CD8-positive, alpha-beta memory T cell (primary cell): ENCODE measurements at regions not wholly inside any gene's neighbourhood (a gene's known extent, or its start where the extent isn't known, plus 50 kb on each side); places are given as distances from the start of the nearest gene placed in this dataset.
"Not testable (repeated sequence)": the region's sequence is repeated elsewhere in the genome, so short reads cannot be mapped to it uniquely, and the experiment has no call there.

Experiments used
- CTCF ChIA-PET: fragments of 350-600 bp; sonication (Branson Sonifier 250); formaldehyde crosslinking; loops from one replicate; lab custom pipeline; 2021; ENCODE audit warnings: antibody characterized with exemption; lab: Charles Lee
- POLR2A ChIA-PET: fragments of 350-600 bp; sonication (Branson Sonifier 250); formaldehyde crosslinking; loops from one replicate; lab custom pipeline; 2021; ENCODE audit warnings: antibody characterized with exemption; lab: Charles Lee
- DNase-seq, 5 donors: peaks; one replicate each; pipeline versions ENCODE4 v3.0.0 to v3.0.0-alpha.2; 2020 to 2022; ENCODE audit warnings: mixed read lengths in 1 of 5
- H3K27ac ChIP-seq: one replicate; pipeline ENCODE4 v1.7.0; 2013; ENCODE audit warnings: low read depth, mild to moderate bottlenecking, low read length, moderate library complexity
- H3K27me3 ChIP-seq: 2 replicates; pipeline ENCODE4 v1.7.0; 2013; ENCODE audit warnings: low read length, mild to moderate bottlenecking; ENCODE audit not compliant: insufficient read depth, poor library complexity, severe bottlenecking
- H3K36me3 ChIP-seq: 2 replicates; pipeline ENCODE4 v1.7.0; 2013; ENCODE audit warnings: mild to moderate bottlenecking, low read length, moderate library complexity; ENCODE audit not compliant: insufficient read depth
- H3K4me1 ChIP-seq: 2 replicates; pipeline ENCODE4 v1.7.0; 2013; ENCODE audit warnings: mild to moderate bottlenecking, low read length, moderate library complexity; ENCODE audit not compliant: insufficient read depth
- H3K4me3 ChIP-seq: 2 replicates; pipeline ENCODE4 v1.7.0; 2013; ENCODE audit warnings: mild to moderate bottlenecking, low read length
- H3K9me3 ChIP-seq: 2 replicates; pipeline ENCODE4 v1.7.0; 2013; ENCODE audit warnings: mild to moderate bottlenecking, low read length
- H3K27ac Mint-ChIP-seq, 8 donors: one replicate each; pipeline ENCODE4 v1.8.0; 2020 to 2021; ENCODE audit warnings: mixed read lengths in 8 of 8, mild to moderate bottlenecking in 6 of 8, inconsistent platforms in 3 of 8, moderate library complexity in 3 of 8
- H3K27me3 Mint-ChIP-seq, 2 donors: one replicate each; pipeline ENCODE4 v1.8.0; 2020 to 2021; ENCODE audit warnings: mixed read lengths in 2 of 2, mild to moderate bottlenecking in 1 of 2, moderate library complexity in 1 of 2
- H3K36me3 Mint-ChIP-seq, 3 donors: one replicate each; pipeline ENCODE4 v1.8.0; 2020 to 2021; ENCODE audit warnings: mixed read lengths in 3 of 3, inconsistent platforms in 1 of 3, mild to moderate bottlenecking in 1 of 3
- H3K4me1 Mint-ChIP-seq, 3 donors: one replicate each; pipeline ENCODE4 v1.8.0; 2020 to 2021; ENCODE audit warnings: mixed read lengths in 3 of 3, inconsistent platforms in 1 of 3, mild to moderate bottlenecking in 1 of 3
- H3K4me3 Mint-ChIP-seq, 7 donors: one replicate each; pipeline ENCODE4 v1.8.0; 2020 to 2021; ENCODE audit warnings: mixed read lengths in 7 of 7, mild to moderate bottlenecking in 6 of 7, moderate library complexity in 4 of 7, inconsistent platforms in 2 of 7
- H3K9me3 Mint-ChIP-seq, 5 donors: one replicate each; pipeline ENCODE4 v1.8.0; 2020 to 2022; ENCODE audit warnings: mixed read lengths in 5 of 5, mild to moderate bottlenecking in 3 of 5, moderate library complexity in 2 of 5, inconsistent platforms in 1 of 5

GRCh38 chrX:115409551-115409950, 120.0 kb downstream of the LUZP4 start:
- H3K36me3 Mint-ChIP-seq, result no peaks in the 10 kb centered on the region
- no peaks in the 10 kb centered on the region for H3K27me3 ChIP-seq
- ChIA-PET POLR2A (no interaction called here), CTCF (no interaction called here)
- no peaks in the 10 kb centered on the region for H3K4me1 Mint-ChIP-seq
- H3K4me3 ChIP-seq, result no peak overlapping the region
- H3K27me3 Mint-ChIP-seq, result no peaks in the 10 kb centered on the region
- no peak overlapping the region for H3K27ac Mint-ChIP-seq
- no peak for DNase-seq
- H3K4me3 Mint-ChIP-seq, result no peak overlapping the region
- no peaks in the 10 kb centered on the region for H3K9me3 ChIP-seq
- H3K27ac ChIP-seq, result no peak overlapping the region
- no peaks in the 10 kb centered on the region for H3K4me1 ChIP-seq
- H3K36me3 ChIP-seq, result no peaks in the 10 kb centered on the region
- H3K9me3 Mint-ChIP-seq, result no peaks in the 10 kb centered on the region

GRCh38 chrX:115410731-115411428, 121.4 kb downstream of the LUZP4 start:
- no peaks in the 10 kb centered on the region for H3K4me1 ChIP-seq
- ChIA-PET CTCF (no interaction called here), POLR2A (no interaction called here)
- Mint-ChIP-seq H3K36me3 (no peaks in the 10 kb centered on the region), H3K9me3 (no peaks in the 10 kb centered on the region), H3K27me3 (no peaks in the 10 kb centered on the region), H3K27ac (no peak overlapping the region), H3K4me1 (no peaks in the 10 kb centered on the region), H3K4me3 (no peak overlapping the region)
- no peaks in the 10 kb centered on the region for H3K9me3 ChIP-seq
- DNase-seq, result no peak
- H3K27me3 ChIP-seq, result no peaks in the 10 kb centered on the region
- no peaks in the 10 kb centered on the region for H3K36me3 ChIP-seq
- no peak overlapping the region for H3K4me3 ChIP-seq
- no peak overlapping the region for H3K27ac ChIP-seq

- CTCF ChIA-PET, result no interaction called here
- POLR2A ChIA-PET, result no interaction called here
- no peaks in the 10 kb centered on the region for H3K4me1 Mint-ChIP-seq
- H3K27ac Mint-ChIP-seq, result no peak overlapping the region
- Histone ChIP-seq H3K27ac (no peak overlapping the region), H3K27me3 (no peaks in the 10 kb centered on the region), H3K4me1 (no peaks in the 10 kb centered on the region), H3K4me3 (no peak overlapping the region), H3K9me3 (no peaks in the 10 kb centered on the region), H3K36me3 (no peaks in the 10 kb centered on the region)
- peaks cover 0 to 4% of the 10 kb centered on the region in 2 donors for H3K27me3 Mint-ChIP-seq
- H3K9me3 Mint-ChIP-seq, result no peaks in the 10 kb centered on the region
- no peaks in the 10 kb centered on the region for H3K36me3 Mint-ChIP-seq
- H3K4me3 Mint-ChIP-seq, result no peak overlapping the region
- DNase-seq, result no peak
Measured at GRCh38 chrX:115413246-115413878, 123.8 kb downstream of the LUZP4 start.

- Histone ChIP-seq H3K36me3 (no peaks in the 10 kb centered on the region), H3K9me3 (no peaks in the 10 kb centered on the region), H3K27me3 (no peaks in the 10 kb centered on the region), H3K27ac (no peak overlapping the region), H3K4me1 (no peaks in the 10 kb centered on the region), H3K4me3 (no peak overlapping the region)
- H3K36me3 Mint-ChIP-seq, result no peaks in the 10 kb centered on the region
- no peak for DNase-seq
- H3K4me1 Mint-ChIP-seq, result no peaks in the 10 kb centered on the region
- POLR2A ChIA-PET, result no interaction called here
- no peak overlapping the region for H3K4me3 Mint-ChIP-seq
- H3K27me3 Mint-ChIP-seq, result peaks cover 0 to 9% of the 10 kb centered on the region in 2 donors
- H3K9me3 Mint-ChIP-seq, result peaks cover 0 to 2% (median 0%) of the 10 kb centered on the region in 5 donors
- CTCF ChIA-PET, result no interaction called here
- no peak overlapping the region for H3K27ac Mint-ChIP-seq
Measured at GRCh38 chrX:115419069-115419468, 129.6 kb downstream of the LUZP4 start.

GRCh38 chrX:115423086-115423485, 133.6 kb downstream of the LUZP4 start:
- POLR2A ChIA-PET, result no interaction called here
- no peak overlapping the region for H3K4me3 ChIP-seq
- no peaks in the 10 kb centered on the region for H3K4me1 ChIP-seq
- no peaks in the 10 kb centered on the region for H3K9me3 ChIP-seq
- Mint-ChIP-seq H3K27me3 (peaks cover 0 to 7% of the 10 kb centered on the region in 2 donors), H3K4me1 (no peaks in the 10 kb centered on the region), H3K4me3 (no peak overlapping the region), H3K27ac (no peak overlapping the region), H3K36me3 (no peaks in the 10 kb centered on the region), H3K9me3 (peaks cover 0 to 2% (median 0%) of the 10 kb centered on the region in 5 donors)
- no peak overlapping the region for H3K27ac ChIP-seq
- CTCF ChIA-PET, result no interaction called here
- DNase-seq, result no peak
- H3K27me3 ChIP-seq, result no peaks in the 10 kb centered on the region
- H3K36me3 ChIP-seq, result no peaks in the 10 kb centered on the region

GRCh38 chrX:115425359-115425758, 135.6 kb upstream of the PLS3 start:
- Histone ChIP-seq H3K27me3 (no peaks in the 10 kb centered on the region), H3K36me3 (no peaks in the 10 kb centered on the region), H3K9me3 (no peaks in the 10 kb centered on the region), H3K4me3 (no peak overlapping the region), H3K27ac (no peak overlapping the region), H3K4me1 (no peaks in the 10 kb centered on the region)
- peaks cover 0 to 3% of the 10 kb centered on the region in 2 donors for H3K27me3 Mint-ChIP-seq
- H3K27ac Mint-ChIP-seq, result no peak overlapping the region
- H3K36me3 Mint-ChIP-seq, result no peaks in the 10 kb centered on the region
- no peak for DNase-seq
- H3K4me1 Mint-ChIP-seq, result no peaks in the 10 kb centered on the region
- POLR2A ChIA-PET, result no interaction called here
- CTCF ChIA-PET, result no interaction called here
- H3K9me3 Mint-ChIP-seq, result peaks cover 0 to 2% (median 0%) of the 10 kb centered on the region in 5 donors
- no peak overlapping the region for H3K4me3 Mint-ChIP-seq

GRCh38 chrX:115427861-115428410, 133.0 kb upstream of the PLS3 start:
- Mint-ChIP-seq H3K36me3 (no peaks in the 10 kb centered on the region), H3K27me3 (no peaks in the 10 kb centered on the region), H3K27ac (no peak overlapping the region), H3K9me3 (peaks cover 0 to 2% (median 2%) of the 10 kb centered on the region in 5 donors), H3K4me3 (no peak overlapping the region), H3K4me1 (no peaks in the 10 kb centered on the region)
- Histone ChIP-seq H3K27me3 (no peaks in the 10 kb centered on the region), H3K36me3 (no peaks in the 10 kb centered on the region), H3K27ac (no peak overlapping the region), H3K4me3 (no peak overlapping the region), H3K9me3 (no peaks in the 10 kb centered on the region), H3K4me1 (no peaks in the 10 kb centered on the region)
- ChIA-PET POLR2A (no interaction called here), CTCF (no interaction called here)
- no peak for DNase-seq

GRCh38 chrX:115434834-115435233, 126.1 kb upstream of the PLS3 start:
- POLR2A ChIA-PET, result not testable (repeated sequence)

More at GRCh38 chrX:115434834-115435233, 126.1 kb upstream of the PLS3 start:
- H3K27ac Mint-ChIP-seq, DNase-seq, H3K36me3 ChIP-seq, H3K4me3 ChIP-seq, H3K4me1 ChIP-seq, H3K27me3 ChIP-seq, CTCF ChIA-PET, H3K4me1 Mint-ChIP-seq, H3K9me3 ChIP-seq, H3K27ac ChIP-seq, H3K36me3 Mint-ChIP-seq, H3K9me3 Mint-ChIP-seq, H3K27me3 Mint-ChIP-seq, H3K4me3 Mint-ChIP-seq: not testable (repeated sequence)
